Esophagus mucosa (tissue), 1 donor: ENCODE measurements at regions not wholly inside any gene's neighbourhood (a gene's known extent, or its start where the extent isn't known, plus 50 kb on each side); places are given as distances from the start of the nearest gene placed in this dataset.
"Not testable (repeated sequence)": the region's sequence is repeated elsewhere in the genome, so short reads cannot be mapped to it uniquely, and the experiment has no call there.

Experiments
- ATAC-seq: fragments of 200-7000 bp; cut with Tn5 transposase; one replicate; pipeline ENCODE4 v1.9.1; 2020
- donor health status: DM: yes; HTN: yes; CAD: no.

DNA sequence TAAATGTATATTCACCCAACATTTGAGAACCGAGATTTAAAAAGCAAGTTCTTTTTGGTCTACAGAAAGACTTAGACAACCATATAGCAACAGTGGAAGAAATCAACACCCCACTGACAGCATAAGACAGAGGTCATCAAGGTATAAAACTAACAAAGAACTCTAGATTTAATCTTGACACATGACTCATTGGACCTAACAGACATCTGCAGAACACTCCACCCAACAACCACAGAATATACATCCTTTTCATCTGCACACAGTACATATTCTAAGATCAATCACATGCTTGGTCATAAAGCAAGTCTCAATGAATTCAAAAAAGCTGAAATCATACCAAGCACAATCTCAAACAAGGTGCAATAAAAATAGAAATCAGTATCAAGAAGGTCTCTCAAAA is 65.8 kb downstream of the SPIN4 start:
- ATAC-seq = no peak

DNA sequence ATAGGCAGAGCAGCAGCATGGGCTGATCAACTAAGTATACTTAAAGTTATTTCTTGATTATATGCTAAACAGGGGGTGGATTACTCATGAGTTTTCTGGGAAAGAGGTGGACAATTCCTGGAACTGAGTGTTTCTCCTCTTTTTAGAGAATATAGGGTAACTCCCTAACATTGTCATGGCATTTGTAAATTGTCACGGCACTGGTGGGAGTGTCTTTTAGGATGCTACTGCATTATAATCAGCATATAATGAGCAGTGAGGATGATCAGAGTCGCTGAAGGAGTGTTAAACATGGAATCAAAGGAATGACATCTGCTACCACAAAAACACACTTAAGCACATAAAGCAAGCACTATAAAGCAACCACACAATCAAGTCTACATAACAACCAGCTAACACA is 66.5 kb downstream of the SPIN4 start:
- no peak for ATAC-seq

- ATAC-seq = no peak
Measured at GRCh38 chrX:63283348-63283747, 67.8 kb downstream of the SPIN4 start.

DNA sequence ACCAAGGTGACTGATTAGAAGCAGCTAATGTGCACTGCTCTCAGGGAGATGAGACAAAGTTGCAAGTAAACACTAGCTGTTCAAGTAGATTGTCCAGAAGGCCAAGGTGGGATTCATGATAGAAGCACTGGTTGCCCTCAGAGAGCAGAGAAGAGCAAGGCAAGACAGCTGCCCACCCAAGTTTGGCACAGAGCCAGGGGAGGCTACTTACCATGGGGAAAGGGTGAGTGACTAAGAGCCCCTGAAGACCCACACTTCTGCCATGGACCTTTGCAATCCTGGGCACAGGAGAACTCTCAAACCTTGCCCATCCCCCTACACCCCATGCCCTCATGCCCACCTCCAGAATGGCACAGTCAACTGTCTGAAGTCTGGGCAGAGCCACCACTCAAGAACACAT is 68.3 kb downstream of the SPIN4 start:
- ATAC-seq = no peak

DNA sequence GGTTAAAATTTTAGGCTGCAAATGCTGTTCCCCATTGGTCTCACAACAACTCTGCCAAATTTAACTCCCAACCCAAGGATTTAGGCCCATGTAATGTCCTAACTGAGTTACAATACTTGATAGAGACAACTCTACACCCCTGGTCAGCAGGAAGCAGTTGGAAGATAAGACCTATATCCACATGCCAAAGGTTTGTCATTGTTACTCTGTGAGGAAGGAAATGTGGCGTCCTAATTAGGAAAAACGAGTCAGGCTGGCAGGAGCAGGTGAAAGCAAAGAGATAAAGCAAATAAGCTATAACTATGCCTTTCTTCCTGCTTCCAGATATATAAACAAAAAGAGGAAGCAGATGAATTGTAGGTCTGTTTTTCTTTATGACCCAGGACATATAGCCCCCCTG is 69.1 kb downstream of the SPIN4 start:
- no peak for ATAC-seq

GRCh38 chrX:63281465-63281864 is 69.7 kb downstream of the SPIN4 start:
- no peak for ATAC-seq

- not testable (repeated sequence) for ATAC-seq
Measured at GRCh38 chrX:63277394-63277793, 73.7 kb downstream of the SPIN4 start.

DNA sequence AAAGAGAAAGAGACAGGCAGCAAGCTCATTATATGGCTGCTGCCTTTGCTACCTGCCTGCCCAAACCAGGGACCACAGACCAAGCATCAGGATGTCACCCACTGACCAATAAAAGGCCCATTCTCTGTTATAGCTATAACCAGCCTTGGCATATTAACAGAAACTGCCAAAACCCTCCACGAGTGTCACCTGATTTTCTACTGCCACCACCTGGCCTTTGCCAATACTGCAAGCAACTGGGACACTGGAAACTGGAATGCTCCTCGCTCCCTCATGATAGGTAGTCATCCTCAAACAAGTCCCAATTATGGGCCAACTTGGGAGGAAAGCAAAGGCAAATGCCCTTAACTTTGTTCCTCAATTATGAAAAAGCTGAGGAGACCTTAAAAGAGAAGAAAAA is 76.0 kb downstream of the SPIN4 start:
- ATAC-seq = peak; percentile 53

DNA sequence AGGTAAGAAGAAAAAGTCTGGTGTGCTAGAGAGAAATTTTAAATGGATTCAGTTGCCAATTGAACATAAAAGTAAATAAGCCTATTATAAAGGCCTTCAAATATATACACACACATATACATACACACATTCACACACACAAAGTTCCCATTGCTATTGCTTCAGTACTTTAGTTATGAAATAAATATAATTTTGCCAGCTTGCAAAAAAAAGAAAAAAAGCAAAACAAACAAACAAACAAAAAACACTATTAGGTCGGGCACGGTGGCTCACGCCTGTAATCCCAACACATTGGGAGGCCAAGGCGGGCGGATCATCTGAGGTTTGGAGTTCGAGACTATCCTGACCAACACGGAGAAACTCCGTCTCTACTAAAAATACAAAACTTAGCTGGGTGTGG is 80.3 kb downstream of the SPIN4 start:
- no peak for ATAC-seq

- no peak for ATAC-seq
Measured at GRCh38 chrX:63258144-63258543, 93.0 kb downstream of the SPIN4 start.

GRCh38 chrX:63250253-63250868 is 100.8 kb downstream of the SPIN4 start:
- peak; percentile 96 for ATAC-seq

GRCh38 chrX:63242689-63243088 is 108.4 kb downstream of the SPIN4 start:
- not testable (repeated sequence) for ATAC-seq

DNA sequence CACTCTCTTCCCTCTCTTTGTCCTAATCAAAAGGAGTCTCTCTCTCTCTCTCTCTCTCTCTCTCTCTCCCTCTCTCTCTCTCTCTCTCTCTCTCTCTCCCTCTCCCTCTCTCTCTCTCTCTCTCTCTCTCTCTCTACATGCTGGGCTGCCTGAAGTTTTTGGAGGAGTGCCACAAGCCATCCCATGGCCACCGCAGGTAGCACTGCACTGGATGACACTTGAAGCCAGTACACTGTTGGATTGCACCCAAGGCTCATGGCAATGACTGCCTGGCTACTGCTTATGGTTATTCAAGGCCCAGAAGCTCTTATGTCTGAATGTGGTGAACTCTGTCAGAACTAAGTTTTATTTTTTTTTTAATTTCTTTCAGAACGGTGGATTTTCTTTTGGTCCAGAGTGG is 115.2 kb downstream of the SPIN4 start:
- not testable (repeated sequence) for ATAC-seq

DNA sequence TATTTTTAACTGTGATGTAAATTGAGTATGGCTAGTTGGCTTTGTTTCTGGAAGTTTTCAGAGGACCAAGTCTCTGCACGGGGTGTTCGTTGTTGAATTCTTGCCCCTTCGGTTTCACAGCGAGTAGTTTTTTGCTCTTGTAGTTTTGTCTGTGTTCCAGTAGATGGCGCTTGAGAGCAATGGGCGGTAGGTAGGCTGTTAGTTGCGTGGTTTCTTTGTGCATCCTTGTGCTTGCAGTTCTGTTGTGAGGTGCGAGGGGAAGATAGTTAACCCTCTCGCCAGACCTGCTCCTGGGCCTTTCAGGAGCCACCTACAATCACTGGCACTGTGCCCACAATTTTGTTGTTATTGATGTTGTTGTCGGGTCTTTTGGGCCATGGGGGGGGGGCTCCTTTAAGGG is 118.1 kb downstream of the SPIN4 start:
- ATAC-seq = not testable (repeated sequence)

- not testable (repeated sequence) for ATAC-seq
Measured at GRCh38 chrX:63218202-63218601, 132.9 kb downstream of the SPIN4 start.

DNA sequence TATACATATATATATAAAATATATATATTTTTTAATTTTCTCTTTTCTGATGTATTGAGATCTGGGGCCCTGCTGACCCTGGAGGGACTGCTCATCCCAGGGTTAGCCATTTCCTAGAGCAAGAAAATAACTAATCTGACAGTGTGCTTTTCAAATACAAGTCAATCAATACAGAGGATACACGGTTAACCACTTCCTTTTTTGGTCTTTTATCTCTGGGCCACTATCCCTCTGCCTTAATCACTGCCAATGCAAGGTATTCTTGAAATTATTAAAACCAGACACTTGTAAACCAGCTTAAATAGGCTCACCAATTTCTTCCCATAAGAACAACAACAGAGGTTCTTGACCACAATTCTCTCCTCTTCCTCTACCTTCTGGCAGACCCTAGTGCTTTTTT is 133.6 kb downstream of the SPIN4 start:
- ATAC-seq = not testable (repeated sequence)

- not testable (repeated sequence) for ATAC-seq
Measured at GRCh38 chrX:63209645-63210044, 141.5 kb downstream of the SPIN4 start.

DNA sequence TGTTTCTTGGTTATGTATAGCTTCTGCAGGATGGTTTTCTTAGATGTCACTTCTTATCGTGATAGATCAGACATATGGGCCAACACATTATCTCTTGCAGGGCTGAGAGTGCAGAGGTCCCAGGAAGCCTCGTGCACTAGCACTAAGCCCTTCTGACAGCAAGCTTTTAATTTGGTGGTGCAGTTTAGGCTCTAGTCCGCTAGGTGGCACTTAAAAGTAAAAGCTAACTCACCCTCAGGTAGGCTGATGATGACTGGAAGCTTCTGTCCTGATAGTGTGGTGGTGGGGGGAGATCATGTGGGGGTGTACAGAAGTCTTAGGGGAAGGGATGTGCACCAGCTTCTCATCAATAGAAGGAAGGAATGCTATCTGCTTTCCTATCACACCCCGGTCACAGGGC is 142.0 kb downstream of the SPIN4 start:
- not testable (repeated sequence) for ATAC-seq

GRCh38 chrX:63204266-63205074 is 146.7 kb downstream of the SPIN4 start:
- peak; percentile 55 for ATAC-seq

DNA sequence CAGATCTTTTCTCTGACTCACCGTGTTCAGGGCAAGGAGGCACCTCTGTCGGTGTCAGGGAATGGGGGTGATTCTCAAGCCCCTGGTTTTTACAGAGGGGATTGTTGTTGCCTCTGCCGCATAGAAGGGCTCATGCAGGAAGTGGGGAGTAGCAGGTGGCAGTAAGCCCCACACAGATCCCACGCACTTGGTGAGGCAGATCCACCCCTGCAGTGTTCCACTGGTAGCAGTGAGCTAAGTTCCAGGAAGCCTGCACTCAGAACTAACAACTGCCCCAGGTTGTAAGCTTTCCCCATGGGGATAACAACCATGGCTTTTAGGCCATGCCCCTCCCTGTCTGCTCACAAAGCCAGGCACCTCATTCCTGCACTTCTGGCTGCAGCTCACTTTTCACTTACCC is 149.1 kb downstream of the SPIN4 start:
- ATAC-seq = not testable (repeated sequence)

DNA sequence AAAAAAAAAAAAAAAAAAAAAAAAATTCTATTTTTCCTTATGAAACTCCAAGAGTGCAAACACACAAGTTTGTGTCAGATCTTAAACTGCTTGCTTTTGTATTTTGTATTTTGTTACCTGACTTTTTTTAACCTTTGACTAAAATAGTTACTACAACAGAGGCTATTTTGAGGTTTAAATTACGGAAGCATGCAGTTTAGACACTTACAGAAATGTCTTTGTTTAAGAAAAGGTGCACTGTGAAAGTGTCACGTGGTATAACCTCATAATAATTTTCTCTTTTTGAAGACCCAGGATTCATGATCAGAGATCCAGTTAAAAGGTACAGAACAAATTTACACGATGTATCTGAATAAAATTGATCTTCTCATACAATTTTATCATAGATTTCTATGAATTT is 152.4 kb downstream of the SPIN4 start:
- ATAC-seq = not testable (repeated sequence)

DNA sequence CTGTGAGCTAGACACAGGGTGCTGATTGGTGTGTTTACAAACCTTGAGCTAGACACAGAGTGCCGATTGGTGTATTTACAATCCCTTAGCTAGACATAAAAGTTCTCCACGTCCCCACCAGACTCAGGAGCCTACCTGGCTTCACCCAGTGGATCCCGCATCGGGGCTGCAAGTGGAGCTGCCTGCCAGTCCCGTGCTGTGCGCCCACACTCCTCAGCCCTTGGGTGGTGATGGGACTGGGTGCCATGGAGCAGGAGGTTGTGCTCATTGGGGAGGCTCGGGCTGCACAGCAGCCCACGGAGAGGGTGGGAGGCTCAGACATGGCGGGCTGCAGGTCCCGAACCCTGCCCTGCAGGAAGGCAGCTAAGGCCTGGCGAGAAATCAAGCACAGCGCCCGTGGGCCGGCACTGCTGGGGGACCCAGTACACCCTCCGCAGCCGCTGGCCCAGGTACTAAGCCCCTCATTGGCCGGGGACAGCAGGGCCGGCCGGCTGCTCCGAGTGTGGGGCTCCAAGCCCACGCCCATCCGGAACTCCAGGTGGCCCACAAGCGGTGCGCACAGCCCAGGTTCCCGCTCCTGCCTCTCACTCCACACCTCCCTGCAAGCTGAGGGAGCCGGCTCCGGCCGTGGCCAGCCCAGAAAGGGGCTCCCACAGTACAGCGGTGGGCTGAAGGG is 158.6 kb downstream of the SPIN4 start:
- not testable (repeated sequence) for ATAC-seq

DNA sequence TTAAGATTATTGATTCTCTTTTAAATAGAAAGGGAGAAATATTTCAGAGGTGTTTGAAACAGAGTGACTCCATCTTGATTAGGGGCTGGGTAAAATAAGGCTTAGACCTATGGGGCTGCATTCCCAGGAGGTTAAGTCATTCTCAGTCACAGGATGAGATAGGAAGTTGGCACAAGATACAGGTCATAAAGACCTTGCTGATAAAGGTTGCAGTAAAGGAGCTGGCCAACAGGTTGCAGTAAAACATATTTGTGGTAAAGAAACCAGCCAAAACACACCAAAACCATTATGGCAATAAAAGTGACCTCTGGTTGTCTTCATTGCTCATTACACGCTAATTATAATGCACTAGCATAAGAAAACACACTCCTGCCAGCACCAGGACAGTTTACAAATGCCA is 165.0 kb downstream of the SPIN4 start:
- ATAC-seq = no peak

DNA sequence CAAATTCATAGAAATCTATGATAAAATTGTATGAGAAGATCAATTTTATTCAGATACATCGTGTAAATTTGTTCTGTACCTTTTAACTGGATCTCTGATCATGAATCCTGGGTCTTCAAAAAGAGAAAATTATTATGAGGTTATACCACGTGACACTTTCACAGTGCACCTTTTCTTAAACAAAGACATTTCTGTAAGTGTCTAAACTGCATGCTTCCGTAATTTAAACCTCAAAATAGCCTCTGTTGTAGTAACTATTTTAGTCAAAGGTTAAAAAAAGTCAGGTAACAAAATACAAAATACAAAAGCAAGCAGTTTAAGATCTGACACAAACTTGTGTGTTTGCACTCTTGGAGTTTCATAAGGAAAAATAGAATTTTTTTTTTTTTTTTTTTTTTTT is 171.3 kb downstream of the SPIN4 start:
- not testable (repeated sequence) for ATAC-seq
